HG02870 (cell line): ENCODE measurements at regions not wholly inside any gene's neighbourhood (a gene's known extent, or its start where the extent isn't known, plus 50 kb on each side); places are given as distances from the start of the nearest gene placed in this dataset.

Experiments used
- ATAC-seq: cut with Tn5 transposase; IDR thresholded peaks from one replicate; pipeline ENCODE4 v1.9.1; 2021; ENCODE audit warnings: mild to moderate bottlenecking, moderate library complexity; ENCODE audit not compliant: unreplicated experiment

DNA sequence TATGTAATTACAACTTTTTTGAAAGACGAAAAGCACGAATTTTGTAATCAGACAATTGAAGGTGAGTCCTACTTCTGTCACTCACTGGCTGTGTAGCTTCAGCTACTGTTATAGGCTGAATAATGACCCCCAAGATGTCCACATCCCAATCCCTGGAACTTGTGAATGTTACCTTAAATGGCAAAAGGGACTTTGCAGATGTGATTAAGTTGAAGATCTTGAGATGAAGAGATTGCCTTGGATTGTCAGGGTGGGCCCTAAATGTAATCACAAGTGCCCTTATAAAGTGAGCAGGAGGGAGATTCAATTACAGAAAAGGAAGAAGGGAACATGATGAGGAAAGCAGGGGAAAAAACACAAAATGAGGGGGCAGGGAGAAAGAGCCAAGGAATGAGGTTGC, 326.2 kb upstream of the MSX2 start:
- ATAC-seq, result no peak

DNA sequence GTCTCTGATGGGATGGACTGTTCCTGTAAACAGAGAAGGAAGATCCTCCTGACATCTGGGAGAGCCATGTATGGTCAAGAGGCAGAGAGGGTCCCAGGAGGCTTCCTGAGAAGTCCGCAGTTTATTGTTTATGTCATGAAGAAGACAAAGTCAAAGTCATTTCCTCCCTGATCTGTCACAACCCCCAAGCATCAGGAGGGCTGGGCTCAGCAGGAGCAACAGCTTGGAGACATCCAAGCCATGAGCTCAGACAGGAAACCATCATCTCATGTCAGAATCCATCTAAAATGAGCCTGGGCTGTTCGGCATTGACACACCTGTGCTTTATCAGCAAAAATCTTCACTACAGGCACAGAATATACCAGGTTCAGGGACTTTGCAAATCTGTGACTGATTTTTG, 325.0 kb upstream of the MSX2 start:
- no peak for ATAC-seq

DNA sequence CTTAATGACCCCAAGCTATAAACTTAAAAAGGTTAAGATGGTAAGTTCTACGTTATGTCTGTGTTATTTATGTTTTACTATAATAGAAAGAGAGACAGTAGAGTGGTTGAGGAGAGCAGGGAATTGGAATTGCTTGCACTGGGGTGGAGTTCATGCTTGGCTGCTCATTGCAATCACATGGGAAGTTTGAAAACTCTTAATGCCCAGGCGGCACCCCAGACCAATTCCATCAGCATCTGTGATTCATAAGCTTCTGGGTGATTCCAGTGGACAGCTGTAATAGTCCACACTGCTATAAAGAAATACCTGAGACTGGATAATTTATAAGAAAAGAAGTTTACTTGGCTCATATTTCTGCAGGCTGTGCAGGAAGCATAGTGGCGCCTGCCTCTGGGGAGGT, 323.9 kb upstream of the MSX2 start:
- ATAC-seq, result no peak

DNA sequence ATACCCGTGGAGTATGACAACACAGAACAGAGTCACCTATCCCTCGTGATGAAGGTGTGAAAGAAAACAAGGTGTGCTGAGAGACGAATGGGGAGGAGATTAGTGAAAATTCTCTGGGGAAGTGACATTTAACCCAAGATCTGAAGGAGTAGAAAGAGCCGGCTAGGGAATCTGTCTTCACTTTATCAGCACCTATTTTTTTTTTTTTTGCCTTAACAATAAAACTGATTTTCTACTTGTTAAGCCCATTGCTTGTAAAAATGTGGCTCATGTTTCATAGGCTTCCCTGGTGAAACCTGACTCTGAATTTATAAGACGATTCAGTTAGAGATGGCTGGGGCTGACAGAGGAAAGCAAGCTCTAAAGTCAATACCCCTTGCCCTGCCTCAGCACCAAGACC, 322.6 kb upstream of the MSX2 start:
- no peak for ATAC-seq

DNA sequence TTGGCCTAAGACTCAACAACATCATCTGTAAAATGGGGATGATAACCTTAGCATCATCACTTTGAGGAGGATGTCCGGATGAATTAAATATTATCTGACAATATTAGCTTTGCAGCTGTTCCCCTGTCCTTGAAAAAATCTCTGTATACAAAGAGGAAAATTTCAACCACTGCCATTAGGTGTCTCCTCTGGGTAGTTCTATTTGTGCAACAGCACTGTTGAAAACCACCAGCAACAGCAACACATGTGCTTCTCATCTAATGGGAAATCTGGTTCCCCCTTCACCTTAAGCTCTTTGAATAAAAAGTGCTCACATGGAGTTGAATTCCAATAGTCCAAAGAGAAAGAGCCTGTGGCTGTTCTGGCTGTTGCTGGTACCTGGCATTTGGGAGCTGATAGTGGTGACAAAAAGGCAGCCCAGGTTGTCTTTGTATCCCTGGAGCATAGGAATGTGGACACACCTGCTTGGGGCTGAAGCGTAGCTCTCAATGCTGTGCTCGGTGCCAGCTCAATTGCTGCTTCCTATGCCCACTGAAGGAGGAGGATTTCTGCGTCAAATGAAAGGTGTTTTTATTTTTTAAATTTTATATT, 322.1 kb upstream of the MSX2 start:
- no peak for ATAC-seq

DNA sequence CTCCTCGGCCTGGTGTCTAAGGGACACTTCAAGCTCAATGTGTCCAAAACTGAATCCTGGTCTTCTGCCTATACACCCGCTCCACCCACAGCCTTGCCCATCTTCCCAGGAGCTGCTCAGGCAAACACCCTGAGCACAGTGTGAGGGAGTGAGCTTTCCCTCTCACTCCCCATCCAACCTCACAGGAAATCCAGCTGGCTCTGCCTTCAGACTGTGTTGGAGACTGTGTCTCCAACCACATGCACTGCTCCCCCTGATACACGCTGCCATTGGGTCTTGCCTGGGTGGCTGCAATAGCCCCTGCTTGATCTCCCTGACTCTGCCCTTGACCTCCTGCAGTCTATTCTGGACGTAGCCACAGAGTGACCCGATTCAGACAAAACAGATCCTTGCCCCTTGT, 319.5 kb upstream of the MSX2 start:
- ATAC-seq, result no peak

DNA sequence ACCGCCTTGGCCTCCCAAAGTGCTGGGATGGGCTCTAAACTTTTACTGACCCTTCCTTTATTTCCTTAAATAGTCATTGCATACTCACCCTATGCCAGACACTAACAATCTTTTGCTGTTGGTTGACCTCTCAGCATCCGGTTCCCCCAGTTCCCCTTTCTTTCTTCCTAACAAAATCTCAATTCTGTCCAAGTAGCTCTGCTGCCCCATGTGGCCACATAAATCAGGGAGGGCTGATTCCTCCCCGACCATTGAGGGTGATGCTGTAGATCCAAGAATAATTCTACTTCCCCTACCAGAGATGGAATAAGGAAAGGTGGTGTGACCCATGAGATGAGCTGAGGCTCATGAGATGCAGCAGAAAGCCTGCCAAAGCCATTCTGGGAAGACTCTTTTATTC, 315.3 kb upstream of the MSX2 start:
- ATAC-seq, result no peak

DNA sequence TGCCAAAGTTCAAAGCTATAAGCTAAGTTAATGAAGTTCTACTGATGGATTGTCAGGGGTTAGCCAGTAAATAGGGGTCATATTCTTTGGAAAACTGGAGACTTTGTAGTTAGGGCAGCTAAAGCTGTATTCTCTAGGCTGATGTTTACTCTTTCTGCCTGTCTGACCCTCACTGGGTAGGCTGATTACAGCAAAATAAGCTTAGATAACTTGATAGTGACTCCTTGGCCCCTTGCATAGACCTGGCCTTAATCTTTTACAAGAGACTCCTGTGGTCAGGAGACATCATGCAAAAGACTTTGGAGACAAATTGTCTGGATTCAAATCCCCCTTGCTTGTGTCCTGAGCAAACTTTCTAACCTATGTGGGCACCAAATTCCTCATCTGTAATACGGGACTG, 314.4 kb upstream of the MSX2 start:
- ATAC-seq, result no peak

DNA sequence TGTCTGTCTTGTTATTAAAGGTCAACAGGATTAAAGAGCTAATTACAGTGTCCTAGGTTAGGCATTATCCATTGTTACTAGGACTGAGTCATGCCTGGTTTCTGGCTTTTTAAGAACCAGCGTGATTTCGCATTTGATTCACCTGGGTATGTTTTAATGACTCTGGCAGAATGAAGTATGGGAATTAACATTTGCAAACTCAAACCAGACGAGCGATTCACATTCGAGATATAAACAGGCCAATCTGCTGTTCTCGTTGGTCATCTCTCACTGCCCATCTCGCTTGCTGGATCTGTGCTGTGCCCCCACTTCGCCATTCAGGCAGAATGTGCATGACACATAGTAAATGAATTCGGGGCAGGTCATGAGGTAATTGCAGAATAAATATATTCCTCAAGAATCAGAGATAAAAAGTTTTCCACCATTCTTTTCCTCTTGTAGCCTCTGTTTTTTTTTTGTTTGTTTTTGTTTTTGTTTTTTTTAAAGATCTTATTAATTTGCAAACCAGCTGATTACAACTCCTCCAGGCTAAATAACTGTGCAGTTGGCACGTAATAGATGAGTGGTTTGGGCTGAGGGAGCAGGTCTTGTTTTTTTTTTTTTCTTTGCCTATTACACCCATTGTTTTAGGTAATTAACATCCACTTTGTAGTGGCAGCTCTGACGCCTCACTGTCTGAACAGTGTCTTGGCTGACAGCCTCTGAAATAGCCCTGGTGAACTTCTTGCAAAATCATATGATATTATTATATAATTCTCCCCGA, 313.5 kb upstream of the MSX2 start:
- no peak for ATAC-seq

DNA sequence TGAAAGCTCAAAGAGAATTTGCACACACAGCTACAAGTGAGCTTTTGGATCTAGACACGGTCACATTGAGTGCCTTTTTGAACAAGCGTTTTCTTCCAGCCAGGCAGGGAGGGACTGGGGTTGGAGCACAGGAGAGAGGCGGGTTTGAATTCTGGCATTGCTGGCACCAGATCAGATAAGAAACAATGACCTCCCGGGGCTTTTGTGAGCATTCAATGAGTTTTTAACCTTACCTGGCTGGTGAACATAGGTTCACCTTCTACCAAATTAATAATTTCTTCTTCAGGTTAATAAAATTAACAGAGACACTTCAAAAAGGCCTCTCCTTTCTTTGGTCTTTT, 312.9 kb upstream of the MSX2 start:
- no peak for ATAC-seq

DNA sequence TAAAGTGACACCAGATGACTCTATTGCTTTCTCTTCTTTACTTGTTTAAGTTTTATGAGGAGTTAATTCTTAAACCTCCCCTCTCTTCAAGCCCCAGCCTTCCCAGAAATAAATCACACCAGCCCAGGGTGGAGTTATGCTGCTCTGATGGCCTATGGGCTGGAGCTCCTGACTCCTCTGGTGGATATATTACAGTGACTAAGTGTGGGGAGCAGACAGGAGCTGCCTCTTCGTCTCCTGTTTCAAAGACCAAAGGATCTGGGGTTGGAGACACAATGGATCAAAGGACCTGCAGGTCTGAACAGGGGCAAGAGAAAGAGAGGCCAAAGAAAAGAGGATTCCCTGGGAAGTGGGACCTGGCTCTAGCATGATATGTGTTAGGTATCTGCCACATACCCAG, 312.0 kb upstream of the MSX2 start:
- ATAC-seq, result no peak

DNA sequence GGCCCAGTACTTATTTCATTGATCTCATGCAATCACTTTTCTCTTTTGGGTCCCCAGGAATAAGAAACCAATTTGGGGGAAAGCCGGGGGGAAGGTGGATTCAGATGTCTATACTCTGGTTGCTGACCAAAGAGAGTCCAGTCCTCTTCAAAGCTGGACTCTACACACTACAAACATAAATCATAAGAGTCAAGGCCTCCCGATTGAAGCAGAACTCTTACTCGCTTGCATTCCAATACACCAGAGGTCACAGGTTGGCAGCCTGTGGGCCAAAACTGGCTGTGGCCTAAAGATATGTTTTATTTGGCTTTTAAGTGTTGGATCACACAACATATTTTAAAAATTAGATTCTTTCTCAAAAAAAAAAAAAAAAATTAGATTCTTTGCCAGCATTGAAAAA, 311.4 kb upstream of the MSX2 start:
- no peak for ATAC-seq

DNA sequence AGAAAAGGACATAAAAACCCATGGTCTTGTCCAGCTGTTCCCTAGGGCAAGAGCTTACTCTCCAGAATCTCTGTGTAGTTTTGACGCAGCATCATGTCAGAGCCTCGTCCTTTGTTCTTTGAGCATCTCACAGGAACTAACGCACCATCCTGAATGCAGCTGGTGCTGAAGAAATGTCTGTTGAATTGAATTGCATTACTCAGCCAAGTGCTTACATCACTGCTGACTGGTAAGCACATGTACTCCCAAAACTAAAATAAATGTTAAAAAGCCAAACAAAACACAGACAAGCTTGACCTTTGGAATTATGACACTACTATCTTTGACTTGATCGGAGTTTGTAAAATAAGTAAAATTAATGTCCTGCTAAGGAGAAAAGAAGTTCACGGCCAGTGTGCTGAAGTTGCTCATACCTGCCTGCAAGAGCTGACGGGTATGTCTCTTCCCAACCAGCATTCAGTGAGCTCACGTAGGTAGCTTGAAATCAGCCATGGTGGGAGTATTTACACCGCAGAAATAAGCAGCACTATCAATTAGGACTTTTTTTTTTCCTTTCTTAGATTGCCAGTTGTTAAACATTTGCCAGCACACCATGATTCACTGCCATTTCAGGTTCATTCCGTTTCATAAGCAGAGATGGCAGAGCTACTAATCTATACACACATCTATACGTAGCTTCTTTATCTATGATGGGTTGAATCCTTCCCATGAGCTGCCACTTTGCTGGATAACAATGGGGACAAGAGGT, 310.6 kb upstream of the MSX2 start:
- ATAC-seq, result no peak

DNA sequence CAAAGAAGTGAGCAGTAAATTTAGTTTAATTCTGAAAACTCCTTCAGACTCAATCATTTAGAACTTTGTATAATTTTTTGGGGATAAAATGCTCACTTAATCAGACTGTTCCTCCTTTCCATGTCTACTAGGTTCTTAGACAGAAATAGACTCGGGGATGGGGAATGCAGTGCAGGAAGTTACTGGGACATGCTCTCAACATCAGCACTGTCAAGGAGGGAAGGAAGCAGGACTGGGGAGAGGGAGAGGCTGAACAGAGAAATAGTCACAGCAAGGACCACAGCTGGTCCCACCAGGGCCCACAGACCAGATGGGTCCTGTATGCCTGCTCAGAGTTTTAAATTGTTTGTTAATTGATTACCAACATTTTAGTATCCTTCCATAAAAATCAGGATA, 310.1 kb upstream of the MSX2 start:
- no peak for ATAC-seq

DNA sequence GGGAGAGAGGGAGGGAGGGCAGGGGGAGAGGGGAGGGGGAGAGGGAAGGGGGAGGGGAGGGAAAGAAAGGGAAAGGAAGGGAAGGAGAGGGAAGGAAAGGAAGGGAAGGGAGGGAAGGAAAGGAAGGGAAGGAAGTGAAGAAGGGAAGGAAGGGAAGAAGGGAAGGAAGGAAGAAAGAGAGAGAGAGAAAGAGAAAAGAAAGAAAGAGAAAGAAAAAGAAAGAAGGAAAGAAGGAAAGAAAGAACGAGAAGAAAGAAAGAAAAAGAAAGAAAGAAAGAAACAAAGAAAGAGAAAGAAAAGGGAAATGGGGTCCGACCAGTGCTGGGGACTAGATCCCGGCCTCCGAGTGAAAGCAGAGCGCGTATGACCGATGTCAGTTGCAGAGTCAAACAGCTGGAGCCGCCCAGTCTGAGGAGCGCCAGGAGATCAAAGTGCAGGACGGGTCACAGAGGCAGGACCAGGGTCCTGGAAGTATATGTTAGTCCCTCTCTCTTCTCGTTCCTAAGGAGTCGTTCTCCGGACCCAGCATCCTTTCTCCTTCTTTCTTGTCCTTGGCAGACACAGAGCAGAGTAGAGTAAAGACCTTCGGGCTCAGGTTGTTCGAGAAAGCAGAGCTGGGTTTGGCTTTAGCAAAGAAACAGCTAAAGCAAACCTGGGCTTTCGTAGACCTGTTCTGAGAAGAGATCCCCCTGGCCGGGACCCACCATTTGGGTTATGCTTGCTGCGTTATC, 305.4 kb upstream of the MSX2 start:
- ATAC-seq, result no peak

DNA sequence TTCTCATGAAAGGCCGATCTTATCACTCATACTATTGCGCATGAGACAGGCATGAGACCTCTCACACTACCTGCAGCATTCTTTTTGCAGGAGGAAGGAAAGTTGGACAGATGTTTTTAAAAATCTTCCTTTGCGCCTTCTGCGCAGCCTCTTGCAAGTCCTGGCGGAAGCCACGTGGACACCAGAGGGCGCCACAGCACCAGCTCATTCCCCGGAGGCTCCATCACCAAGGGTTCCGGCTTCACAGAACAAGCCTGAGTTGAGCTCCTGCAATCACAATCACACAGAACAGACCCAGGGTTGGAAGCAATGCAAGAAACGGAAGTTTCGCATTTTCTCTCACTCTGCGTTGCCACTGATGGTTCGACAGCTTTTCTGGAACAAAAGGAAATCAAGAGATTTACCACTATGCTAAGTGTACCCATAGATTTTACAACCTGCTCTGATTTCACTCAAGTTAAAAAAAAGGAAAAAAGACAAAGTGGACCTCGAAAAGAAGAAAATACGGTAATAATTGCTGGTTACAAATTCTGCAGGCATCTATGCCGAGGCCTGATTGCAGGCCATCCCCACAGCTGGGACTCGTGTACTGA, 304.7 kb upstream of the MSX2 start:
- ATAC-seq, result peak; percentile 71

DNA sequence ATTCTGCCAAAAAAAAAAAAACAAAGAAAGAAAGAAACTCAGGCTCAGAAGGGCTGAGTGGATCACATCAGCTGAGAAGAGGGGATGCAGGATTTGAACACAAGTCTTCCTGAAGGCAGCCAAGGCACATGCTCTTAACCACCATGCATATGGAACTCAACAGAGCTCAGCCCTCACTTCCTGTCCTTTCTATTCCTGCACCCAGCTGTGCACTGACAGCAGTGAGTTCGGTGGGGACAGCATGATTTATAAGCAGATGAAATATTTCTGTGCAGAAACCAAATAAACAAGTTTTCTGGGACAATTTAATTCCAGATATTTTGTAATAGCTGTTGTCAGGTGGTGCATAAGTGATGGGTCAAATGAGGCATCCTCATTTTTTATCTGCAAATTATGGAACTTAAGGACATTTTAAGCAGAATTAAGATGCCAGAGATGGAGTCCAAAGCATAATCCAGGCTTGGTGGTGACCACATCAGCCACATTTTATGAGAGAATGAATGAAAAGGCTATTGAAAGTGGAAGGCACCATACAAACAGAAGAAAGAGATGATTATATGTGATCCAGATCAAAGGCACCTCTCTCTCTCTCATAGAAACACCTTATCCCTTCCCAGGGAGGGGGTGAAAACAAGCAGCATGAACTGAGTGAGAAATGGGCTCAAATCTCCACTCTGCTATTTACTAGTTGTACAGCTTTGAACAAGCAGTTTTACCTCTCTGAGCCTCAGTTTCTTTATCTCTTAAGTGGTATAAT, 303.6 kb upstream of the MSX2 start:
- no peak for ATAC-seq

DNA sequence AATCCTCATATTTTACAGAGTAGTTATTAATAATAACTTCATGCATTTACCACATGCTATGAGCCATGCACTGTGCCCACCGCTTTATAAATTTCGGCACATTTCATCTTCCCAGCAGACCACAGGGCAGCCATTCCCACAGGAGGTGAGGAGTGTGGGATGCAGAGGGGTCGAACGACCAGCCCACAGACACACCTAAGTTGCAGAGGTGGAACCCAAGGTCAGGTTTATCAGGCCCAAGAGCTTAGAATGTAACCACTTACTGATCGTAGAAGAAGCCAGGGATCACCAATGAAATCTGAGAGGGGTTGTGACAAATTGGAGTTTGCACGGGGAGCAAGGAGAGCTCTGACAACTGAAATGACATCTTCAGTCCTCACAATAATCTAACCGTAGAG, 303.0 kb upstream of the MSX2 start:
- no peak for ATAC-seq

DNA sequence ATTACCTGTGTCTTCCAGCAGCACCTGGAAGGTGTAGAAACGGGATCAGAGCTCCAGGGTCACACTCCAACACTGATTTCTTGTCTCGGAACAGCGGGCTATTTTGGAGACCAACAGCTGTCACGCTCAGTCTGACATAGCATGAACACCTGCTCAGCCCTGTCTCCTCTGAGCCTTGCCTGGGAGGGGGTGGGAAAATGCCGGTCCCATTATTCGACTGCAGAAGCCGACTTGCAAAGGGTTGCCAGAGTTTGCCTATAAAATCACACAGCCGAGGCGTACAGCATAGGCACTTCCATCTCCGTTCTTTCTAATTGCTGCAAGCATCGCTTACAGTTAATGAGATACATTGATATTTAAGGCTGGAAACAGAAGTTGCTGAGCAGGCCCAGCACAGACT, 300.8 kb upstream of the MSX2 start:
- ATAC-seq, result no peak

DNA sequence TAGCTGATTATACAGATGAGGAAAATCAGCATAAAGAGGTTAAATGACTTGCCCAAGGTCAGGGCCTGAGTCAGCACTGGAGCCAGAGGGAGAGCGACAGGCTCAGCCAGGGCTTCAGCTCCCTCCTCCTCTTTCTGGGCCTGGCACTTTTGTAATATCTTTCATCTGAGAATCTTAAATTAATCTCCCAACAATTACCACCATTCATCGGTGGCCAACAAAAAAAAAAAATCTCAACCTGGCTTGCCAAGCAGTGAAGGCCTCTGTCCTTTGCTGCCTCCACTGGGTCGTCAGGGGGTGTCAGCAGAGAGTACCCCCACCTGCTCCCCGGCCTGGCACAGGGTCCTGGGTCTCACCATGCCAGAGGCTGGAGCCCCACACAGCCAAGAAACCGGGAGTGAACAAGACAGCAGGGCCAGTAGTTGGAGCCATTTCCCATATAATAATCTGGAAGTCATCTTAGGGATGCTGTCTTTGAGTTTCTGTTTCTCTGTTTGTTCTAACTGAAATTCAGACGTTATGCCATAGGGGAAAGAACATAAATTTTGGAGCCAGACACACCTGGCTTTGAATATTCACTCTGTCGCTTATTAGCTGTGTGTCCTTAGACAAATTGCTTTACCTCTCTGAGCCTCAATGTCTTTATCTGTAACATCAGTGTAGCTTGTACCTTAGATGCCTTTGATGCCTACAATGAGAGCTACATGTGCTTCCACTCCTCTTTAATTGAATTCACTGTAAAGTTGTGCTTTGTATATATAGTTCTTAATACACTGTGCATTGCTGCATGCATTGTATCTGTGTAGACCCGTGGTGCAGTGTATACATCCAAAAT, 299.9 kb upstream of the MSX2 start:
- ATAC-seq, result no peak
